ENCODE measurements at regions not wholly inside any gene's neighbourhood (a gene's known extent, or its start where the extent isn't known, plus 50 kb on each side); places are given as distances from the start of the nearest gene placed in this dataset.

GRCh38 chr9:99307851-99308250 lies 85.8 kb downstream of the SEC61B start:
- no peaks in the 10 kb centered on the region for H3K36me3 Mint-ChIP-seq (ENCODE audit: low read depth)
- H3K4me1 Mint-ChIP-seq (ENCODE audit: low read depth): no peaks in the 10 kb centered on the region
- no peaks in the 10 kb centered on the region for H3K9me3 Mint-ChIP-seq
- peaks cover 9% of the 10 kb centered on the region for H3K27me3 Mint-ChIP-seq
- DNase-seq: no peak
- no peak overlapping the region for H3K4me3 Mint-ChIP-seq
- no peak overlapping the region for H3K27ac Mint-ChIP-seq

GRCh38 chr9:99309141-99309939 lies 87.3 kb downstream of the SEC61B start:
- DNase-seq: no peak
- Mint-ChIP-seq H3K36me3 (ENCODE audit: low read depth) (no peaks in the 10 kb centered on the region), H3K27ac (no peak overlapping the region), H3K27me3 (peaks cover 7% of the 10 kb centered on the region), H3K4me1 (ENCODE audit: low read depth) (no peaks in the 10 kb centered on the region), H3K4me3 (no peak overlapping the region), H3K9me3 (no peaks in the 10 kb centered on the region)

- no peaks in the 10 kb centered on the region for H3K36me3 Mint-ChIP-seq (ENCODE audit: low read depth)
- no peak overlapping the region for H3K4me3 Mint-ChIP-seq
- DNase-seq: no peak
- H3K4me1 Mint-ChIP-seq (ENCODE audit: low read depth): no peaks in the 10 kb centered on the region
- H3K9me3 Mint-ChIP-seq: no peaks in the 10 kb centered on the region
- no peak overlapping the region for H3K27ac Mint-ChIP-seq
- H3K27me3 Mint-ChIP-seq: peaks cover 18% of the 10 kb centered on the region
These were observed 90.7 kb downstream of the SEC61B start for GRCh38 chr9:99312736-99313135.

GRCh38 chr9:99319048-99319447 lies 97.0 kb downstream of the SEC61B start:
- Mint-ChIP-seq H3K27me3 (peaks cover 51% of the 10 kb centered on the region), H3K36me3 (ENCODE audit: low read depth) (no peaks in the 10 kb centered on the region), H3K4me3 (no peak overlapping the region), H3K9me3 (no peaks in the 10 kb centered on the region), H3K27ac (no peak overlapping the region), H3K4me1 (ENCODE audit: low read depth) (no peaks in the 10 kb centered on the region)
- no peak for DNase-seq

- H3K4me1 Mint-ChIP-seq (ENCODE audit: low read depth): peaks cover 11% of the 10 kb centered on the region
- H3K4me3 Mint-ChIP-seq: no peak overlapping the region
- H3K27me3 Mint-ChIP-seq: peaks cover 49% of the 10 kb centered on the region
- DNase-seq: no peak
- no peaks in the 10 kb centered on the region for H3K36me3 Mint-ChIP-seq (ENCODE audit: low read depth)
- H3K27ac Mint-ChIP-seq: no peak overlapping the region
- no peaks in the 10 kb centered on the region for H3K9me3 Mint-ChIP-seq
These were observed 100.2 kb downstream of the SEC61B start for GRCh38 chr9:99322299-99322698.

- peaks cover 34% of the 10 kb centered on the region for H3K27me3 Mint-ChIP-seq
- DNase-seq: no peak
- no peaks in the 10 kb centered on the region for H3K9me3 Mint-ChIP-seq
- H3K36me3 Mint-ChIP-seq (ENCODE audit: low read depth): no peaks in the 10 kb centered on the region
- H3K4me1 Mint-ChIP-seq (ENCODE audit: low read depth): peaks cover 11% of the 10 kb centered on the region
- peak overlapping the region; percentile 51 for H3K27ac Mint-ChIP-seq
- no peak overlapping the region for H3K4me3 Mint-ChIP-seq
These were observed 104.2 kb downstream of the SEC61B start for GRCh38 chr9:99326112-99326916.

- H3K36me3 Mint-ChIP-seq (ENCODE audit: low read depth): no peaks in the 10 kb centered on the region
- DNase-seq: no peak
- H3K27ac Mint-ChIP-seq: peak overlapping the region; percentile 51
- H3K9me3 Mint-ChIP-seq: no peaks in the 10 kb centered on the region
- H3K27me3 Mint-ChIP-seq: peaks cover 30% of the 10 kb centered on the region
- H3K4me1 Mint-ChIP-seq (ENCODE audit: low read depth): peaks cover 11% of the 10 kb centered on the region
- H3K4me3 Mint-ChIP-seq: no peak overlapping the region
These were observed 104.8 kb downstream of the SEC61B start for GRCh38 chr9:99326917-99327189.

- H3K4me3 Mint-ChIP-seq: no peak overlapping the region
- peaks cover 11% of the 10 kb centered on the region for H3K4me1 Mint-ChIP-seq (ENCODE audit: low read depth)
- H3K9me3 Mint-ChIP-seq: no peaks in the 10 kb centered on the region
- peaks cover 25% of the 10 kb centered on the region for H3K27me3 Mint-ChIP-seq
- no peak overlapping the region for H3K27ac Mint-ChIP-seq
- H3K36me3 Mint-ChIP-seq (ENCODE audit: low read depth): no peaks in the 10 kb centered on the region
- no peak for DNase-seq
These were observed 105.6 kb downstream of the SEC61B start for GRCh38 chr9:99327667-99328066.

- no peak for DNase-seq
- Mint-ChIP-seq H3K27me3 (peaks cover 8% of the 10 kb centered on the region), H3K4me1 (ENCODE audit: low read depth) (peaks cover 7% of the 10 kb centered on the region), H3K36me3 (ENCODE audit: low read depth) (no peaks in the 10 kb centered on the region), H3K4me3 (no peak overlapping the region), H3K9me3 (no peaks in the 10 kb centered on the region), H3K27ac (no peak overlapping the region)
These were observed 113.2 kb downstream of the SEC61B start for GRCh38 chr9:99335280-99335679.

- Mint-ChIP-seq H3K9me3 (no peaks in the 10 kb centered on the region), H3K4me1 (ENCODE audit: low read depth) (peaks cover 7% of the 10 kb centered on the region), H3K4me3 (no peak overlapping the region)
These were observed 113.9 kb downstream of the SEC61B start for GRCh38 chr9:99336005-99336404.

GRCh38 chr9:99336531-99336930 lies 114.4 kb downstream of the SEC61B start:
- peaks cover 5% of the 10 kb centered on the region for H3K27me3 Mint-ChIP-seq
- no peak for DNase-seq
- no peaks in the 10 kb centered on the region for H3K9me3 Mint-ChIP-seq
- no peaks in the 10 kb centered on the region for H3K36me3 Mint-ChIP-seq (ENCODE audit: low read depth)
- H3K4me1 Mint-ChIP-seq (ENCODE audit: low read depth): peaks cover 7% of the 10 kb centered on the region
- no peak overlapping the region for H3K4me3 Mint-ChIP-seq
- no peak overlapping the region for H3K27ac Mint-ChIP-seq

More at GRCh38 chr9:99336005-99336404, 113.9 kb downstream of the SEC61B start:
- peaks cover 6% of the 10 kb centered on the region for H3K27me3 Mint-ChIP-seq
- no peak for DNase-seq
- H3K27ac Mint-ChIP-seq: no peak overlapping the region
- no peaks in the 10 kb centered on the region for H3K36me3 Mint-ChIP-seq (ENCODE audit: low read depth)

GRCh38 chr9:99340281-99340680 lies 118.2 kb downstream of the SEC61B start:
- Mint-ChIP-seq H3K9me3 (no peaks in the 10 kb centered on the region), H3K36me3 (ENCODE audit: low read depth) (no peaks in the 10 kb centered on the region), H3K4me1 (ENCODE audit: low read depth) (peaks cover 1% of the 10 kb centered on the region), H3K27me3 (peaks cover 7% of the 10 kb centered on the region), H3K4me3 (no peak overlapping the region), H3K27ac (no peak overlapping the region)
- no peak for DNase-seq

- no peaks in the 10 kb centered on the region for H3K4me1 Mint-ChIP-seq (ENCODE audit: low read depth)
- H3K36me3 Mint-ChIP-seq (ENCODE audit: low read depth): no peaks in the 10 kb centered on the region
- H3K9me3 Mint-ChIP-seq: no peaks in the 10 kb centered on the region
- H3K4me3 Mint-ChIP-seq: no peak overlapping the region
- no peak overlapping the region for H3K27ac Mint-ChIP-seq
- H3K27me3 Mint-ChIP-seq: peaks cover 7% of the 10 kb centered on the region
- DNase-seq: no peak
These were observed 119.6 kb downstream of the SEC61B start for GRCh38 chr9:99341686-99342085.

- DNase-seq: no peak
- Mint-ChIP-seq H3K4me1 (ENCODE audit: low read depth) (no peaks in the 10 kb centered on the region), H3K36me3 (ENCODE audit: low read depth) (no peaks in the 10 kb centered on the region), H3K9me3 (no peaks in the 10 kb centered on the region), H3K27me3 (peaks cover 7% of the 10 kb centered on the region), H3K27ac (no peak overlapping the region), H3K4me3 (no peak overlapping the region)
These were observed 123.4 kb downstream of the SEC61B start for GRCh38 chr9:99345451-99345850.

GRCh38 chr9:99345942-99346341 lies 123.9 kb downstream of the SEC61B start:
- no peaks in the 10 kb centered on the region for H3K9me3 Mint-ChIP-seq
- H3K36me3 Mint-ChIP-seq (ENCODE audit: low read depth): no peaks in the 10 kb centered on the region
- H3K27ac Mint-ChIP-seq: no peak overlapping the region
- H3K4me1 Mint-ChIP-seq (ENCODE audit: low read depth): no peaks in the 10 kb centered on the region
- no peak for DNase-seq
- H3K4me3 Mint-ChIP-seq: no peak overlapping the region
- peaks cover 7% of the 10 kb centered on the region for H3K27me3 Mint-ChIP-seq
